ENCODE measurements at regions not wholly inside any gene's neighbourhood (a gene's known extent, or its start where the extent isn't known, plus 50 kb on each side); places are given as distances from the start of the nearest gene placed in this dataset.

DNA sequence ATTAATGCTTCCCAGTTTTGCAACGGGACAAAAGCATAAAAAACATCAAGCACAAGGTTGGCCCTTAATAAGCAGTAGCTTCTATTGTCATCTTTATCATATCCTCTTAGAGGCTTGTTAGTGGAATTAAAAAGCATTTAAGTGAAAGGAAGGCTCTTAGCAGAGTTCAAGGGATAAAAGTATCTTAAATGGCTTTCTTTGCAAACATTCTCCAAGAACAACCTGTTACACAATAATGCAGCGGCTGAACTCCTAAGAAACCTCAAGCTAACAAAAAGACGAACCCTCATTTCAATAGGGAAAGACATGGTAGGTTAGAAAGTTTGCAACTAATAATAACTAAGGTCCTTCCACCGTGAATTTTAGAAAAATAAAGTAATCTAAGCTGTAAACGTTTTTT lies 82.1 kb downstream of the MPP7 start:
- peaks cover 0 to 3% of the 10 kb centered on the region in 2 donors for H3K4me1 ChIP-seq (ENCODE audit: control insufficient read depth in 2 of 2, insufficient read depth in 2 of 2, low read length in 1 of 2)
- H3K27ac ChIP-seq (ENCODE audit: low read depth in 2 of 2, low read length in 1 of 2), result no peak overlapping the region
- H3K27me3 ChIP-seq (ENCODE audit: control insufficient read depth in 1 of 2, insufficient read depth in 2 of 2, low read length in 2 of 2), result no peaks in the 10 kb centered on the region
- no peak overlapping the region for H3K4me3 ChIP-seq (ENCODE audit: low read depth in 1 of 2, low read length in 2 of 2)
- no peaks in the 10 kb centered on the region for H3K9me3 ChIP-seq (ENCODE audit: control insufficient read depth in 2 of 2, insufficient read depth in 1 of 2, low read depth in 1 of 2, low read length in 1 of 2)
- no peaks in the 10 kb centered on the region for H3K36me3 ChIP-seq (ENCODE audit: control insufficient read depth in 2 of 2, insufficient read depth in 2 of 2, low read length in 1 of 2)
- 67 to 74% methylated on average over 5 of the region's 5 CpGs for WGBS, 2 donors

DNA sequence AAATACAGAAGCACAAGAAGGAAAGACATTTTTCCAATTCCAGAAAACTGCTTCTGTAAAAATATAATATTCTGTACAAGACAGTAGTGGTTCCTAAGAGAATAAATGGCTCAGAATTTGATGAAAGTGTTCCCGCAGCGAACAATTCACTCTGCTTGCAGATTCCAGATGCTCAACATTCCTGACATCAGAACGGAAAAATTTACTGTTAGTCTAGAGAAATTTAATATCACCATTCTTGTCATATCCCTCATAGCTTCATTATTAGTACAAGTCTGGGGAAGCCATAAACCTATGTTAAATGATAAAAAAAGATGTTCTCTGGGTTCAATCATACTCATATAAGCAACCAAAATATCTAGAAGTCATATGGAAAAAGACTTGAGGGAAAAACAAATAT lies 83.6 kb downstream of the MPP7 start:
- H3K27ac ChIP-seq (ENCODE audit: low read depth in 2 of 2, low read length in 1 of 2), result no peak overlapping the region
- H3K36me3 ChIP-seq (ENCODE audit: control insufficient read depth in 2 of 2, insufficient read depth in 2 of 2, low read length in 1 of 2), result no peaks in the 10 kb centered on the region
- peaks cover 0 to 3% of the 10 kb centered on the region in 2 donors for H3K4me1 ChIP-seq (ENCODE audit: control insufficient read depth in 2 of 2, insufficient read depth in 2 of 2, low read length in 1 of 2)
- H3K9me3 ChIP-seq (ENCODE audit: control insufficient read depth in 2 of 2, insufficient read depth in 1 of 2, low read depth in 1 of 2, low read length in 1 of 2), result no peaks in the 10 kb centered on the region
- no peaks in the 10 kb centered on the region for H3K27me3 ChIP-seq (ENCODE audit: control insufficient read depth in 1 of 2, insufficient read depth in 2 of 2, low read length in 2 of 2)
- H3K4me3 ChIP-seq (ENCODE audit: low read depth in 1 of 2, low read length in 2 of 2), result no peak overlapping the region
- 74 to 86% methylated on average over 3 of the region's 3 CpGs for WGBS, 2 donors

DNA sequence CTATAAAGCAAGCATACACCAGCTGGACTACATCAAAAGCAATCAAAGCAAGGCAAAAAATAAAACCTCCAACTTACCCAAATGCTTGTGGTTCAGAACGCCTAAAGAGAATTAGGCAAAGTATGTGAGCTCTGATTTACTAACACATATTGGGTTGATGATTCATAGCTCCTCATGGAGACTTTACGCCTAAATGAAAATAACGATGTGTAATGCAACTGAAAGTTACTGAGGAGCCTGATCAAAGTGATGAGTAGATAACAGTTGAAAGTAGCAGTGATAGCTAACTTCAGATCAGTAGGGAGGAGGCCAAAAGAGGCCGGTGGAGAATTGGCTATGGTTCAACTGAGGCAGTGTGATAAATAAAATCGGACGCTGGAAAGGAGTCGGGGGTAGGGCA lies 85.0 kb downstream of the MPP7 start:
- no peak overlapping the region for H3K4me3 ChIP-seq (ENCODE audit: low read depth in 1 of 2, low read length in 2 of 2)
- WGBS, 2 donors, result 31 to 48% methylated on average over 7 of the region's 7 CpGs

DNA sequence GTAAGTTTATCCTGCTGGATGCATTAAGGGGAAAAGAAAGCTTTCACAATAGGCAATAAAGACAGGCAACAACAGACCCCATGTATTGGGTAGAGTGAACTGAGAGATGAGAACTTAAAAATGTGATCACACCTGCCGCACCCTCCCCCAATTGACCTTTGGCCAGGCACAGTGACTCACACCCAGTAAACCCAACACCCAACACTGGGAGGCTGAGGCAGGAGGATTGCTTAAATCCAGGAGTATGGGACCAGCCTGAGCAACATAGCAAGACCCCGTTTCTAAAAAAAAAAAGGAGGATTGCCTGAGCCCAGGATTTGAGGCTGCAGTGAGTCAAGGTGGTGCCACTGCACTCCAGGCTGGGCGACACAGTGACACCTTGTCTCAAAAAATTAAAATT lies 86.9 kb downstream of the MPP7 start:
- Histone ChIP-seq H3K4me3 (ENCODE audit: low read depth in 1 of 2, low read length in 2 of 2) (no peak overlapping the region), H3K4me1 (ENCODE audit: control insufficient read depth in 2 of 2, insufficient read depth in 2 of 2, low read length in 1 of 2) (peaks cover 0 to 3% of the 10 kb centered on the region in 2 donors), H3K27me3 (ENCODE audit: control insufficient read depth in 1 of 2, insufficient read depth in 2 of 2, low read length in 2 of 2) (no peaks in the 10 kb centered on the region), H3K36me3 (ENCODE audit: control insufficient read depth in 2 of 2, insufficient read depth in 2 of 2, low read length in 1 of 2) (no peaks in the 10 kb centered on the region), H3K27ac (ENCODE audit: low read depth in 2 of 2, low read length in 1 of 2) (no peak overlapping the region), H3K9me3 (ENCODE audit: control insufficient read depth in 2 of 2, insufficient read depth in 1 of 2, low read depth in 1 of 2, low read length in 1 of 2) (no peaks in the 10 kb centered on the region)
- 60 to 61% methylated on average over 3 of the region's 3 CpGs for WGBS, 2 donors

More for the DNA sequence above, 85.0 kb downstream of the MPP7 start:
- no peaks in the 10 kb centered on the region for H3K9me3 ChIP-seq (ENCODE audit: control insufficient read depth in 2 of 2, insufficient read depth in 1 of 2, low read depth in 1 of 2, low read length in 1 of 2)
- H3K4me1 ChIP-seq (ENCODE audit: control insufficient read depth in 2 of 2, insufficient read depth in 2 of 2, low read length in 1 of 2), result peaks cover 0 to 3% of the 10 kb centered on the region in 2 donors
- H3K36me3 ChIP-seq (ENCODE audit: control insufficient read depth in 2 of 2, insufficient read depth in 2 of 2, low read length in 1 of 2), result no peaks in the 10 kb centered on the region
- no peak overlapping the region for H3K27ac ChIP-seq (ENCODE audit: low read depth in 2 of 2, low read length in 1 of 2)
- H3K27me3 ChIP-seq (ENCODE audit: control insufficient read depth in 1 of 2, insufficient read depth in 2 of 2, low read length in 2 of 2), result no peaks in the 10 kb centered on the region

DNA sequence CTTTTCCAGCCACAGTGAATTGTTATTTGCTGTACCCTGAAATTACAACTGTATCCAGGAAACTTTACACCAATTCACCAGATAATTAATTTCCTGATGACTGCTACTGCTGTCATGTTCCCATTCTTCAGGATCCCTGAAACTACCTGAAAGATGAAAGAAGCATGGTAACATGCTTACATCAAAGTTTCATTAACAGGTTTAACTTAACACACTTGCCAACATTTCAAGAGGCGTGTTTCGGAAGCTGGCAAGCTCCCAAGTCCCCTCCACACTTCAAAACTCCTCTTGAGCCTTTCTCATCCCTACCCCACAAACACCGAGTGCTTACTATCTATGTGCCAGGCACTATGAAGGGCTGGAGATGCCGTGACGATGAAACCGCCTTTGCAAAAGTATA lies 88.6 kb downstream of the MPP7 start:
- H3K4me3 ChIP-seq (ENCODE audit: low read depth in 1 of 2, low read length in 2 of 2), result no peak overlapping the region
- no peaks in the 10 kb centered on the region for H3K9me3 ChIP-seq (ENCODE audit: control insufficient read depth in 2 of 2, insufficient read depth in 1 of 2, low read depth in 1 of 2, low read length in 1 of 2)
- WGBS, 2 donors, result 60 to 68% methylated on average over 6 of the region's 6 CpGs
- no peaks in the 10 kb centered on the region for H3K36me3 ChIP-seq (ENCODE audit: control insufficient read depth in 2 of 2, insufficient read depth in 2 of 2, low read length in 1 of 2)
- peak overlapping the region in 1 of 2 donors; percentile 78 for H3K27ac ChIP-seq (ENCODE audit: low read depth in 2 of 2, low read length in 1 of 2)
- H3K27me3 ChIP-seq (ENCODE audit: control insufficient read depth in 1 of 2, insufficient read depth in 2 of 2, low read length in 2 of 2), result no peaks in the 10 kb centered on the region
- H3K4me1 ChIP-seq (ENCODE audit: control insufficient read depth in 2 of 2, insufficient read depth in 2 of 2, low read length in 1 of 2), result peaks cover 0 to 3% of the 10 kb centered on the region in 2 donors

DNA sequence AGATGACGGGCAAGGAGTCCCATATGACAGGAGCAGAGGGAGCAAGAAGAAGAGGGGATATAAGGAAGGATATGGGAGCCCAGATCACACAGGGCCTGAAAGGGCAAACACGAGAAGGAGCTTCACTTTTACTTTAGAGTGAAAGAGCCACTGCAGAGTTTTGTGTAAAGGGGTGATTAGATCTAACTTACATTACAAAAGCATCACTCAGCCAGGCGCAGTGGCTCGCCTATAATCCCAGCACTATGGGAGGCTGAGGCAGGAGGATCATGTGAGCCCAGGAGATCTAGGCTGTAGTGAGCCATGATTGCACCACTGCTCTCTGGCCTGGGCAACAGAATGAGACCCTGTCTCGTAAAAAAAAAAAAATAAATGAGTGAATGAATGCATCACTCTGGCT lies 91.1 kb downstream of the MPP7 start:
- no peaks in the 10 kb centered on the region for H3K9me3 ChIP-seq (ENCODE audit: control insufficient read depth in 2 of 2, insufficient read depth in 1 of 2, low read depth in 1 of 2, low read length in 1 of 2)
- 95 to 96% methylated on average over 5 of the region's 5 CpGs for WGBS, 2 donors
- H3K4me3 ChIP-seq (ENCODE audit: low read depth in 1 of 2, low read length in 2 of 2), result no peak overlapping the region
- no peaks in the 10 kb centered on the region for H3K27me3 ChIP-seq (ENCODE audit: control insufficient read depth in 1 of 2, insufficient read depth in 2 of 2, low read length in 2 of 2)
- no peaks in the 10 kb centered on the region for H3K36me3 ChIP-seq (ENCODE audit: control insufficient read depth in 2 of 2, insufficient read depth in 2 of 2, low read length in 1 of 2)
- H3K4me1 ChIP-seq (ENCODE audit: control insufficient read depth in 2 of 2, insufficient read depth in 2 of 2, low read length in 1 of 2), result peaks cover 0 to 3% of the 10 kb centered on the region in 2 donors
- H3K27ac ChIP-seq (ENCODE audit: low read depth in 2 of 2, low read length in 1 of 2), result no peak overlapping the region

DNA sequence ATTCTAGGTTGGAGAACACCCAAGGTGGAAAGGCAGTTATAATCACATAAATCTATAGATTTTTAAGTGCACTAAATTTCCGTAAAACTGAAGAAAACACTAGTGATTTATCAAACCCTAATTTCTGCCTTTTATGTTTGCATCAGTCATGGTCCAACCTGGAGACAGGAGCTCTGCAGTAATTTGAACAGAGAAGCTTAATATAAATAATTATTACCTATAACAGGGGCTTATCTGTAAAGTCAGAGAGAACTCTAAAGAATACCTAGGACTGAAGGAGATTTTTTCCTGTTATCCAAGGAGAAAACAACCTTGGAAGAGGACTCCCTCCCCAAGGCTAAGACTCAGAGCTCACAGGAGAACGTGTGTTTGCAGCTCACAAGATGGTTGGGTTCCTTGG lies 95.1 kb downstream of the MPP7 start:
- Histone ChIP-seq H3K27me3 (ENCODE audit: control insufficient read depth in 1 of 2, insufficient read depth in 2 of 2, low read length in 2 of 2) (no peaks in the 10 kb centered on the region), H3K4me1 (ENCODE audit: control insufficient read depth in 2 of 2, insufficient read depth in 2 of 2, low read length in 1 of 2) (no peaks in the 10 kb centered on the region), H3K36me3 (ENCODE audit: control insufficient read depth in 2 of 2, insufficient read depth in 2 of 2, low read length in 1 of 2) (no peaks in the 10 kb centered on the region), H3K27ac (ENCODE audit: low read depth in 2 of 2, low read length in 1 of 2) (no peak overlapping the region), H3K9me3 (ENCODE audit: control insufficient read depth in 2 of 2, insufficient read depth in 1 of 2, low read depth in 1 of 2, low read length in 1 of 2) (no peaks in the 10 kb centered on the region), H3K4me3 (ENCODE audit: low read depth in 1 of 2, low read length in 2 of 2) (no peak overlapping the region)
- WGBS, 2 donors, result 96 to 100% methylated on average over 2 of the region's 2 CpGs

DNA sequence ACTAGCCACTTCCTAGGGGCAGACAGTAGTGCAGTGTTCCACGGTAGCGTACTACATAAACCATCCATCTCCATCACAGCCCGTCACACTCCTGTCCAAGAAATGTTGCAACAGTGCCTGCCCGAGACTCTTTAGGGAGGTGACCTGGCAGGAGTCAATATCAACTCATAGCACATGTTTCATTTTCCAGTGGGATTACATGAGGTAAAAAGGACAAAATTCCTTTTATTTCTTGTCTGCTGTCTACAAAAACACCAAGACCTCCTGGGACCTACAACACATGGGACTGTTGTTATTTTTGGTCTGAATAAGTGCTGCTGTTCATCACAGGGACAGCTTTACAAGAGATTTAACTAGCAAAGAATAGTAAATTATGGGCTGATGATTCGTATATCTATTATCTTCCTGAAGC lies 99.9 kb downstream of the MPP7 start:
- Histone ChIP-seq H3K9me3 (ENCODE audit: control insufficient read depth in 2 of 2, insufficient read depth in 1 of 2, low read depth in 1 of 2, low read length in 1 of 2) (no peaks in the 10 kb centered on the region), H3K4me3 (ENCODE audit: low read depth in 1 of 2, low read length in 2 of 2) (no peak overlapping the region), H3K4me1 (ENCODE audit: control insufficient read depth in 2 of 2, insufficient read depth in 2 of 2, low read length in 1 of 2) (no peaks in the 10 kb centered on the region), H3K27me3 (ENCODE audit: control insufficient read depth in 1 of 2, insufficient read depth in 2 of 2, low read length in 2 of 2) (no peaks in the 10 kb centered on the region), H3K27ac (ENCODE audit: low read depth in 2 of 2, low read length in 1 of 2) (no peak overlapping the region), H3K36me3 (ENCODE audit: control insufficient read depth in 2 of 2, insufficient read depth in 2 of 2, low read length in 1 of 2) (no peaks in the 10 kb centered on the region)
- 51 to 65% methylated on average over 5 of the region's 5 CpGs for WGBS, 2 donors

DNA sequence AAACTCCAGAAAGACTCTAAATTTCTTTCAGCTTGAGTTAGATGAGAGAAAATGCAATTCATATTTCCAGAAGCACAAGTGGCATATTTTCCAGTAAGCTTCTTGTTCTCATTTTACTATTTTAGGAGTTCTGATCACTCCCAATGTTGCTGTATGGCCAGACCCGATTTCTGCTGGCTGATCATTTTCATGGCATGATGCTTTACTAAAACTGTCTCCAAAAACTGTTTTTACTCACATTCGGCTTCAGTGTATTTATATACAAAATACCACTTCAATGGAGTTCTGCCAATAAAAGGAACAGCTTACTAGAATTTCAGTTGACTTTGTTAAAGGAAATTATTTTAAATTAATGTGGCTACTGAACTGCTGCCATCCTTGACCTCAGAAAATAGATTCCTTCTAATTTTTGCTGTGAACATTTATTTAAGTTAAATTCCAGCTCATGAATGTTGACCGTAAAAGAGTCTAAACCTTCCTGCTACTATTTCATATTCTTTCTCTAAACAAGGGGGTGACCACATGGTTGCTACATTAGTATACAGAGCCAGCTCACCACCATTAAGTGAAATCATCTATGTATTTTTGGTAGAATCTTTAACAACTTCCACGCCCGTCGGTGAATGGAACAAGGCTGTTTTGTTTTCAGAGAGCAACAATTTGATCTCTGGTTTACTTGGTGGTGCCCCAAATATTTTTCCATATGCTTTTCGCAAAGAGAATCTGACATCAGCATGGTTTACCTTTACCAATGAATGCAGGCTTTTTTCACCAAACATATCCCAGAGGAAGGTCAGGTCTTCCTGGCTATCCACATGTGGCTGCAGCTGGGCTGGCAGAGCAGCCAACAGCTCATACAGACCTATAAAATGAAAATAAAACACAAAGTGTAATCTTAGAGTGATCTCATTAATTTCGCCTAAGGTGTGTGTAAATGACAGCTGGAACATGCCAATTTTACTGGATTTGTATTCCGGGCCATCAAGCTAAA lies 101.2 kb downstream of the MPP7 start:
- no peak overlapping the region for H3K27ac ChIP-seq (ENCODE audit: low read depth in 2 of 2, low read length in 1 of 2)
- H3K4me3 ChIP-seq (ENCODE audit: low read depth in 1 of 2, low read length in 2 of 2), result no peak overlapping the region
- no peaks in the 10 kb centered on the region for H3K36me3 ChIP-seq (ENCODE audit: control insufficient read depth in 2 of 2, insufficient read depth in 2 of 2, low read length in 1 of 2)
- 66 to 75% methylated on average over 9 of the region's 9 CpGs for WGBS, 2 donors
- no peaks in the 10 kb centered on the region for H3K9me3 ChIP-seq (ENCODE audit: control insufficient read depth in 2 of 2, insufficient read depth in 1 of 2, low read depth in 1 of 2, low read length in 1 of 2)
- no peaks in the 10 kb centered on the region for H3K4me1 ChIP-seq (ENCODE audit: control insufficient read depth in 2 of 2, insufficient read depth in 2 of 2, low read length in 1 of 2)
- H3K27me3 ChIP-seq (ENCODE audit: control insufficient read depth in 1 of 2, insufficient read depth in 2 of 2, low read length in 2 of 2), result no peaks in the 10 kb centered on the region

DNA sequence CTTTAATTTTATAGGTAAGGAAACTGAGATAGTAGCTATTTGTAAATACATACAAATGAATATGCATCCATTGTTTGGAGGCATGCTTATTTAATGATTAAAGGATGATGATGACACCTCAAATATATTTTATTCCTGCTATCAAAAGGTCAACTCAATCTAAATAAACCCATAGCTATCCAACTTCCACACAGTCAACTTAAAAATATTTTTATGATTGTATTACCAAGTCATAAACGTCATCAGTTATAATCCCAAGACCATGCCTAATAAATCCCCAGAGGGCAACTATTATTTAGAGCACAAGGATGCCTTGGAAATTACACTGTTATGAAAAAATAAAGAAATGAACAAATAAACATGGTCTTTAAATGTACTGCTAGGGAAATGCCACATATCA lies 102.1 kb downstream of the MPP7 start:
- 49 to 52% methylated on average over 1 of the region's 1 CpG for WGBS, 2 donors
- no peaks in the 10 kb centered on the region for H3K27me3 ChIP-seq (ENCODE audit: control insufficient read depth in 1 of 2, insufficient read depth in 2 of 2, low read length in 2 of 2)
- no peak overlapping the region for H3K27ac ChIP-seq (ENCODE audit: low read depth in 2 of 2, low read length in 1 of 2)

More for the DNA sequence above, 102.1 kb downstream of the MPP7 start:
- no peak overlapping the region for H3K4me3 ChIP-seq (ENCODE audit: low read depth in 1 of 2, low read length in 2 of 2)
- H3K4me1 ChIP-seq (ENCODE audit: control insufficient read depth in 2 of 2, insufficient read depth in 2 of 2, low read length in 1 of 2), result no peaks in the 10 kb centered on the region
- H3K9me3 ChIP-seq (ENCODE audit: control insufficient read depth in 2 of 2, insufficient read depth in 1 of 2, low read depth in 1 of 2, low read length in 1 of 2), result no peaks in the 10 kb centered on the region
- H3K36me3 ChIP-seq (ENCODE audit: control insufficient read depth in 2 of 2, insufficient read depth in 2 of 2, low read length in 1 of 2), result no peaks in the 10 kb centered on the region
